ENCODE measurements at regions not wholly inside any gene's neighbourhood (a gene's known extent, or its start where the extent isn't known, plus 50 kb on each side); places are given as distances from the start of the nearest gene placed in this dataset.

- no peak for TF ChIP-seq EP300 (IDR thresholded peaks at IDR 0.05)
- TF ChIP-seq, protein P1, sequence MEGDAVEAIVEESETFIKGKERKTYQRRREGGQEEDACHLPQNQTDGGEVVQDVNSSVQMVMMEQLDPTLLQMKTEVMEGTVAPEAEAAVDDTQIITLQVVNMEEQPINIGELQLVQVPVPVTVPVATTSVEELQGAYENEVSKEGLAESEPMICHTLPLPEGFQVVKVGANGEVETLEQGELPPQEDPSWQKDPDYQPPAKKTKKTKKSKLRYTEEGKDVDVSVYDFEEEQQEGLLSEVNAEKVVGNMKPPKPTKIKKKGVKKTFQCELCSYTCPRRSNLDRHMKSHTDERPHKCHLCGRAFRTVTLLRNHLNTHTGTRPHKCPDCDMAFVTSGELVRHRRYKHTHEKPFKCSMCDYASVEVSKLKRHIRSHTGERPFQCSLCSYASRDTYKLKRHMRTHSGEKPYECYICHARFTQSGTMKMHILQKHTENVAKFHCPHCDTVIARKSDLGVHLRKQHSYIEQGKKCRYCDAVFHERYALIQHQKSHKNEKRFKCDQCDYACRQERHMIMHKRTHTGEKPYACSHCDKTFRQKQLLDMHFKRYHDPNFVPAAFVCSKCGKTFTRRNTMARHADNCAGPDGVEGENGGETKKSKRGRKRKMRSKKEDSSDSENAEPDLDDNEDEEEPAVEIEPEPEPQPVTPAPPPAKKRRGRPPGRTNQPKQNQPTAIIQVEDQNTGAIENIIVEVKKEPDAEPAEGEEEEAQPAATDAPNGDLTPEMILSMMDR (IDR thresholded peaks at IDR 0.05), result no peak
Observed at GRCh38 chr2:237222178-237222577, 136.5 kb downstream of the COPS8 start.

Measured in suprapubic skin (tissue), 3 donors.